ENCODE measurements at regions not wholly inside any gene's neighbourhood (a gene's known extent, or its start where the extent isn't known, plus 50 kb on each side); places are given as distances from the start of the nearest gene placed in this dataset.

DNA sequence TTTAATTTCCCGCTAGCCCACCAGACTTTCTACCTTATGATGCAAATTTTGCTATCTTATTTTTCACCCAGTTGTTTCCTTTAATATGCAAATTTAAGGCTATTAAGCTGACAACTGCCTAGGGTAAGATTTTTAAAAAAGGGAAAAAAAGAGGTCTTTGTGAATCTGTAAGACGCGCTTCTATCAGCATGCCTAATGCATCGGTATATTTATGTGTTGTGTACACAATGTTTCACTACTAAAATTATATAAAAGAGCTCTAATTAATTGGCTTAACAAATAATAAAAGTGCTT, 386.6 kb downstream of the KIF20B start:
- TF ChIP-seq EZH2 (IDR thresholded peaks at IDR 0.05; ENCODE audit: low read length), result no peak
- TF ChIP-seq, protein P1, sequence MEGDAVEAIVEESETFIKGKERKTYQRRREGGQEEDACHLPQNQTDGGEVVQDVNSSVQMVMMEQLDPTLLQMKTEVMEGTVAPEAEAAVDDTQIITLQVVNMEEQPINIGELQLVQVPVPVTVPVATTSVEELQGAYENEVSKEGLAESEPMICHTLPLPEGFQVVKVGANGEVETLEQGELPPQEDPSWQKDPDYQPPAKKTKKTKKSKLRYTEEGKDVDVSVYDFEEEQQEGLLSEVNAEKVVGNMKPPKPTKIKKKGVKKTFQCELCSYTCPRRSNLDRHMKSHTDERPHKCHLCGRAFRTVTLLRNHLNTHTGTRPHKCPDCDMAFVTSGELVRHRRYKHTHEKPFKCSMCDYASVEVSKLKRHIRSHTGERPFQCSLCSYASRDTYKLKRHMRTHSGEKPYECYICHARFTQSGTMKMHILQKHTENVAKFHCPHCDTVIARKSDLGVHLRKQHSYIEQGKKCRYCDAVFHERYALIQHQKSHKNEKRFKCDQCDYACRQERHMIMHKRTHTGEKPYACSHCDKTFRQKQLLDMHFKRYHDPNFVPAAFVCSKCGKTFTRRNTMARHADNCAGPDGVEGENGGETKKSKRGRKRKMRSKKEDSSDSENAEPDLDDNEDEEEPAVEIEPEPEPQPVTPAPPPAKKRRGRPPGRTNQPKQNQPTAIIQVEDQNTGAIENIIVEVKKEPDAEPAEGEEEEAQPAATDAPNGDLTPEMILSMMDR (optimal IDR thresholded peaks at IDR 0.05 in 1 of 3, IDR thresholded peaks at IDR 0.05 in 1 of 3, conservative IDR thresholded peaks at IDR 0.05 in 1 of 3; ENCODE audit: extremely low read depth in 1 of 3, insufficient read depth in 2 of 3, low read length in 3 of 3), result no peak
